ENCODE measurements at regions not wholly inside any gene's neighbourhood (a gene's known extent, or its start where the extent isn't known, plus 50 kb on each side); places are given as distances from the start of the nearest gene placed in this dataset.
A peak's percentile ranks its signal among the peaks of the same experiment; 100 is the strongest.

DNA sequence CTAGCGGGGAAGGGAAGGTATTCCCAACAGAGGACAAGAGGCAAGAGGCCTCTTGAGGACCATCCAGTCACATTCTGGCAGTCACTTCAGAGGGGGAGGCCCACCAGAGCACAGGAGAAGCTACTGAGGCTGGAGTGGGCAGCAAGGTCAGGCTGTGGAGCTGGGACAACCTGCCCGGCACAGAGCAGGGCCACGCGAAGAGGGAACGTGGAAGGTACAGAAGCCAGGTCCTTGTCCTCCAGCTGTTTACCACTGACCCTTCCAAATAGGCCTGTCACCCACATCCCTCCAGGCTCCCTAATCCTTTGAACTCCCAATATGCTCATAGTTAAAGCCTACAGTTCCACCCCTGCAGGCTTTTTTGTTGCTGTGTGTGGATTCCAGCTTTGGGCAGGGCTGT is 76.9 kb downstream of the IGLL1 start:
- H3K4me3 Mint-ChIP-seq: no peak overlapping the region
- peak overlapping the region; percentile 51 for H3K27ac Mint-ChIP-seq
- no peak for DNase-seq
- H3K27me3 Mint-ChIP-seq (ENCODE audit: low read depth, poor library complexity): peaks cover 17% of the 10 kb centered on the region
- TF ChIP-seq, protein P1, sequence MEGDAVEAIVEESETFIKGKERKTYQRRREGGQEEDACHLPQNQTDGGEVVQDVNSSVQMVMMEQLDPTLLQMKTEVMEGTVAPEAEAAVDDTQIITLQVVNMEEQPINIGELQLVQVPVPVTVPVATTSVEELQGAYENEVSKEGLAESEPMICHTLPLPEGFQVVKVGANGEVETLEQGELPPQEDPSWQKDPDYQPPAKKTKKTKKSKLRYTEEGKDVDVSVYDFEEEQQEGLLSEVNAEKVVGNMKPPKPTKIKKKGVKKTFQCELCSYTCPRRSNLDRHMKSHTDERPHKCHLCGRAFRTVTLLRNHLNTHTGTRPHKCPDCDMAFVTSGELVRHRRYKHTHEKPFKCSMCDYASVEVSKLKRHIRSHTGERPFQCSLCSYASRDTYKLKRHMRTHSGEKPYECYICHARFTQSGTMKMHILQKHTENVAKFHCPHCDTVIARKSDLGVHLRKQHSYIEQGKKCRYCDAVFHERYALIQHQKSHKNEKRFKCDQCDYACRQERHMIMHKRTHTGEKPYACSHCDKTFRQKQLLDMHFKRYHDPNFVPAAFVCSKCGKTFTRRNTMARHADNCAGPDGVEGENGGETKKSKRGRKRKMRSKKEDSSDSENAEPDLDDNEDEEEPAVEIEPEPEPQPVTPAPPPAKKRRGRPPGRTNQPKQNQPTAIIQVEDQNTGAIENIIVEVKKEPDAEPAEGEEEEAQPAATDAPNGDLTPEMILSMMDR (IDR thresholded peaks at IDR 0.05): no peak
- no peaks in the 10 kb centered on the region for H3K36me3 Mint-ChIP-seq (ENCODE audit: low read depth)
- no peaks in the 10 kb centered on the region for H3K9me3 Mint-ChIP-seq
- H3K4me1 Mint-ChIP-seq: peaks cover 64% of the 10 kb centered on the region

DNA sequence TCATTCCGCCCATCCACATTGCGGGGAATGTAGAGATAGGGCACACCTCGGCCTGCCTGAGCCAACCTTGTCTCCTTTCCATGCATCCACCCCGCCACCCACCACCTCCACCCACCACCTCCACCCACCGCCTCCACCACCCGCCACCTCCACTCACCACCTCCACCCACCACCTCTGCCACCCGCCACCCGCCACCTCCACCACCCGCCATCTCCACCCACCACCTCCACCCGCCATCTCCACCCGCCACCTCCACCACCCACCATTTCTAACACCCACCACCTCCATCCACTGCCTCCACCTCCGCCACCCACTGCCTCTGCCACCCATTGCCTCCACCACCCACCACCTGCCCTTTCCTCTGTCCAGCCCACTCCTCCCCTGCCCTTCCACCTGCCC is 78.4 kb downstream of the IGLL1 start:
- Mint-ChIP-seq H3K27me3 (ENCODE audit: low read depth, poor library complexity) (peaks cover 8% of the 10 kb centered on the region), H3K27ac (no peak overlapping the region), H3K36me3 (ENCODE audit: low read depth) (no peaks in the 10 kb centered on the region), H3K9me3 (no peaks in the 10 kb centered on the region), H3K4me1 (peaks cover 63% of the 10 kb centered on the region), H3K4me3 (no peak overlapping the region)
- TF ChIP-seq, protein P1 (IDR thresholded peaks at IDR 0.05): no peak
- DNase-seq: no peak

DNA sequence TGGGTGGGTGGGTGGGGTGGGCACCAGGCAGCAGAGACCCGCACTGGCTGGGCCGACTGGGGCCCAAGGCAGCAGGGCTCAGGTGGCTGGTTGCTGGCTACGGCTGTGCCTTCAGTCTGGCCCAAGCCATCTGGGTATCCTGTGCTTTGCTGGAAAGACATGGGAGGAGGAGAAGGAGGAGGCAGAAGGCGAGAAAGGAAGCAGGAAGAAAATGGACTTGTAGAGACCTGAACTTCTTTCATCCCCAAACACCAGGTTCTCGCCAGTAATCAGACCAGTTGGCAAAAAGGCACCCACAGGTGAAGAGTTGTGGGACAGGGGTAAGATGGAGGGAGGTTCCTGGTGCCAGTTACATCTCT is 78.8 kb downstream of the IGLL1 start:
- Mint-ChIP-seq H3K27me3 (ENCODE audit: low read depth, poor library complexity) (peaks cover 8% of the 10 kb centered on the region), H3K36me3 (ENCODE audit: low read depth) (no peaks in the 10 kb centered on the region), H3K27ac (peak overlapping the region; percentile 82), H3K4me3 (no peak overlapping the region), H3K9me3 (no peaks in the 10 kb centered on the region), H3K4me1 (peaks cover 68% of the 10 kb centered on the region)
- DNase-seq: no peak
- TF ChIP-seq, protein P1 (IDR thresholded peaks at IDR 0.05): no peak

DNA sequence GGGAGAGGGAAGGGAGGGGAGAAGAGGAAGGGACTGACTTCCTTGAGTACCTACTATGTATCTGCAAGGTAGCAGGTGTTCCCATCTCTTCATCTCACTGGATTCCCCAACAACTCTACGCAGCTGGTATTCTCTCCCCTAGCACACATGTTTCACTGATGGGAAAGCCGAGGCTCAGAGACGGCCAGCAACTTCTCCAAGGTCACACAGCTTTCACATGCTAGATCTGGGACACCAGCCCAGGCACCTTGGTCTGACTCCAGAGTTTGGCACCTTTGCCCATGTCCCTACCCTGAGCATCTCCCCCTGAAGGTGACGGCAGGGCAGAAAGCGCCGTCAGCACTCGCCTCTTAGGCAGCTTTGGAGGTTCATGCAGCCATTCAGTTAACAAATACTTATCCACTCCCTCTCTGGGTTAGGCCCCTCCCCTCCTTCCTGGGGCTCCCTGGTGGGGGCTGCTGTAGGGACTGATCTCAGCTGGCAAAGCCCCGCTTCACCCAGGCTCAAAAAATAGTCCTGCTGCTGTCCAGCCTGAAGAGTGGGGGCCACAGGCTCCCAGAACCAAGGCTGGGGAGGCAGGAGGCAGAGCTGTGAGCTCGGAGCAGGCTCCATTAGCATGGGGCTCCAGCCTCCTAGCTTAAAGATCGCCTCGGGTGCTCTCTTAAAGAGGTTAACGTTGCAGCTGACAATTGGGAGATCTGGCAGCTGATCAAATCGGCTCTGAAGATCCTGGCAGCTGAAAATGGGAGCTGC is 79.4 kb downstream of the IGLL1 start:
- Mint-ChIP-seq H3K9me3 (no peaks in the 10 kb centered on the region), H3K36me3 (ENCODE audit: low read depth) (no peaks in the 10 kb centered on the region), H3K4me3 (no peak overlapping the region), H3K4me1 (peaks cover 71% of the 10 kb centered on the region), H3K27me3 (ENCODE audit: low read depth, poor library complexity) (peaks cover 3% of the 10 kb centered on the region), H3K27ac (no peak overlapping the region)
- no peak for DNase-seq
- TF ChIP-seq, protein P1 (IDR thresholded peaks at IDR 0.05): no peak

DNA sequence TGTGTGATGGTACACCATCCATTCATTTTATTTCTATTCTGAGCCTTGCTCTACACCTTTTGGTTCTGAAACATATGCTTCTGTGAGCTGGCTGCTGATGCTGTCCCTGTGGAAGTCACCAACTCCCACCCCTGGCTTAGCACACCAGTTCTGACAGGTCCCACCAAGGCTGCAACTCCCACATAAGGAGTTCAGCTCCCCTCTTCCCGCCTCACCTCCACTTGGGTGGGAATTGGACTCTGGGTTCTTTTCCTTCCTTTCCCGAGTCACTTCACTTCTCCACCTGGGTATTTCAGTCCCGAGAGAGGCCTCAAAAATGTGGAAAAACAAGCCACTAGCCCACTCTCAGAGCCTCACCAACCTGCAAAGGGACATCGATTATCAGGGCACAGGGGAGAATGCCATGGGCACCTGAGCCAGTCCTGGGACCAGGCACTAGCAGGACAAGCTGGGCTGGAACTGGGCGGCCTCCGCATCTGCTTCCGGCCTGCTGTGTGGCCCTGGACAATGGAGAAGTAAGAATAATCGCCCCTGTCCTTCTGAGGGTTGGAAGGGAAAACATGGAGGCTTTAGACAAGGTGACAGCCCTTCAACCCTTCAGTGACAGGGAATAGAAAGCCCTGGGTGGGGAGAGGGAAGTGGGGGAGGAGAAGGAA is 80.1 kb downstream of the IGLL1 start:
- TF ChIP-seq, protein P1 (IDR thresholded peaks at IDR 0.05): no peak
- H3K4me1 Mint-ChIP-seq: peaks cover 69% of the 10 kb centered on the region
- H3K27ac Mint-ChIP-seq: peak overlapping the region; percentile 89
- no peaks in the 10 kb centered on the region for H3K9me3 Mint-ChIP-seq
- H3K27me3 Mint-ChIP-seq (ENCODE audit: low read depth, poor library complexity): no peaks in the 10 kb centered on the region
- H3K4me3 Mint-ChIP-seq: no peak overlapping the region
- no peaks in the 10 kb centered on the region for H3K36me3 Mint-ChIP-seq (ENCODE audit: low read depth)
- no peak for DNase-seq
